ENCODE measurements at regions not wholly inside any gene's neighbourhood (a gene's known extent, or its start where the extent isn't known, plus 50 kb on each side); places are given as distances from the start of the nearest gene placed in this dataset.

GRCh38 chr15:52855157-52855556 is 65.0 kb upstream of the ONECUT1 start:
- no peak for TF ChIP-seq CTCF (IDR thresholded peaks at IDR 0.05; ENCODE audit: low read depth, low read length)
- in situ Hi-C loops (cut with HindIII; ENCODE audit: low sequenced_read_pairs): no loop called here
- no peak overlapping the region for H3K4me3 ChIP-seq (ENCODE audit: low read depth, low read length)
- no peak for DNase-seq (ENCODE audit: low read depth, low spot score)

DNA sequence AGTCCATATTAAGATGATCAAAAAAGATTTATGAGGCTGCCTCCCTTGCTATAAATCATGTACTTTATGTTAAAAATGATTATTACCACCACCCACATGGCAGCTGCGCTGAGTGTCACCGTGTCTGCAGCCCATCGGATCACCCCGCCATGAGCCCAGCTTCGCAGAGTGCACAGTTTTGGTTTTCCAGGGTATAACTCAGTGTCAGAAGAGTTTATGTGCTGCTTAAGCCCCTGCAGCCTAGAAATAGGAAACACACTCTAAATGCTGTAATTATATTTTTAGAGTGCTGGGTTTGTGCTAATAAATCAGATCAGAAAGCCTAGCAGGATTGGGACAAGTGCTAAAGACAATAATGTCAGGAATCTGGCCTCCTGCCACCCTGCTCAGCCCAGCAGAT is 54.7 kb upstream of the ONECUT1 start:
- no peak for DNase-seq (ENCODE audit: low read depth, low spot score)
- H3K4me3 ChIP-seq (ENCODE audit: low read depth, low read length): no peak overlapping the region
- no peak for TF ChIP-seq CTCF (IDR thresholded peaks at IDR 0.05; ENCODE audit: low read depth, low read length)
- in situ Hi-C loops (cut with HindIII; ENCODE audit: low sequenced_read_pairs): no loop called here

All from astrocyte of the spinal cord (primary cell).